Adipocyte (in vitro differentiated cells): ENCODE measurements at regions not wholly inside any gene's neighbourhood (a gene's known extent, or its start where the extent isn't known, plus 50 kb on each side); places are given as distances from the start of the nearest gene placed in this dataset.

ENCODE experiments used
- DNase-seq: peaks from one replicate; pipeline ENCODE4 v3.0.0-alpha.2; 2015; ENCODE audit warnings: low read depth
- H3K27me3 ChIP-seq: replicated peaks from 2 replicates; pipeline ENCODE4 v1.7.0; 2013; ENCODE audit warnings: mild to moderate bottlenecking, low read length, moderate library complexity; ENCODE audit not compliant: control insufficient read depth, insufficient read depth
- H3K36me3 ChIP-seq: 2 replicates; pipeline ENCODE4 v1.7.0; 2013; ENCODE audit warnings: low read length, mild to moderate bottlenecking, moderate library complexity; ENCODE audit not compliant: control insufficient read depth, insufficient read depth, severe bottlenecking
- H3K4me1 ChIP-seq: 2 replicates; pipeline ENCODE4 v1.7.0; 2013; ENCODE audit warnings: mild to moderate bottlenecking, low read length, moderate library complexity; ENCODE audit not compliant: control insufficient read depth, insufficient read depth
- H3K4me3 ChIP-seq: 2 replicates; pipeline ENCODE4 v1.7.0; 2013; ENCODE audit warnings: mild to moderate bottlenecking, low read length, moderate library complexity
- H3K9ac ChIP-seq: 2 replicates; pipeline ENCODE4 v1.7.0; 2013; ENCODE audit warnings: mild to moderate bottlenecking, low read length, moderate library complexity
- H3K9me3 ChIP-seq: 2 replicates; pipeline ENCODE4 v1.7.0; 2013; ENCODE audit warnings: mild to moderate bottlenecking, low read length, moderate library complexity; ENCODE audit not compliant: control insufficient read depth

- no peak overlapping the region for H3K9ac ChIP-seq
- no peaks in the 10 kb centered on the region for H3K36me3 ChIP-seq
- no peaks in the 10 kb centered on the region for H3K4me1 ChIP-seq
- H3K4me3 ChIP-seq, result no peak overlapping the region
- DNase-seq, result no peak
- no peaks in the 10 kb centered on the region for H3K9me3 ChIP-seq
- no peaks in the 10 kb centered on the region for H3K27me3 ChIP-seq
Measured at GRCh38 chr13:54890976-54891375, 1862.4 kb downstream of the OLFM4 start.

- Histone ChIP-seq H3K27me3 (no peaks in the 10 kb centered on the region), H3K36me3 (no peaks in the 10 kb centered on the region), H3K4me3 (no peak overlapping the region), H3K4me1 (no peaks in the 10 kb centered on the region), H3K9ac (no peak overlapping the region), H3K9me3 (peaks cover 4% of the 10 kb centered on the region)
- DNase-seq, result no peak
Measured at GRCh38 chr13:54901316-54901715, 1872.7 kb downstream of the OLFM4 start.

GRCh38 chr13:54912367-54912766 lies 1883.8 kb downstream of the OLFM4 start:
- Histone ChIP-seq H3K4me1 (no peaks in the 10 kb centered on the region), H3K36me3 (no peaks in the 10 kb centered on the region), H3K4me3 (no peak overlapping the region), H3K9ac (no peak overlapping the region), H3K27me3 (no peaks in the 10 kb centered on the region), H3K9me3 (peaks cover 6% of the 10 kb centered on the region)
- DNase-seq, result no peak

GRCh38 chr13:54913668-54914067 lies 1885.1 kb downstream of the OLFM4 start:
- H3K27me3 ChIP-seq, result no peaks in the 10 kb centered on the region
- H3K4me3 ChIP-seq, result no peak overlapping the region
- peaks cover 6% of the 10 kb centered on the region for H3K9me3 ChIP-seq
- no peak overlapping the region for H3K9ac ChIP-seq
- no peaks in the 10 kb centered on the region for H3K4me1 ChIP-seq
- no peaks in the 10 kb centered on the region for H3K36me3 ChIP-seq
- no peak for DNase-seq

GRCh38 chr13:54927538-54927937 lies 1898.9 kb downstream of the OLFM4 start:
- DNase-seq, result no peak

GRCh38 chr13:54928071-54928470 lies 1899.5 kb downstream of the OLFM4 start:
- H3K4me1 ChIP-seq, result no peaks in the 10 kb centered on the region

More at GRCh38 chr13:54927538-54927937, 1898.9 kb downstream of the OLFM4 start:
- Histone ChIP-seq H3K4me1 (no peaks in the 10 kb centered on the region), H3K36me3 (no peaks in the 10 kb centered on the region), H3K9ac (no peak overlapping the region), H3K27me3 (no peaks in the 10 kb centered on the region), H3K9me3 (no peaks in the 10 kb centered on the region), H3K4me3 (no peak overlapping the region)

GRCh38 chr13:54934121-54934520 lies 1905.5 kb downstream of the OLFM4 start:
- Histone ChIP-seq H3K9ac (no peak overlapping the region), H3K4me3 (no peak overlapping the region), H3K36me3 (no peaks in the 10 kb centered on the region), H3K27me3 (no peaks in the 10 kb centered on the region), H3K9me3 (peaks cover 1% of the 10 kb centered on the region), H3K4me1 (no peaks in the 10 kb centered on the region)
- no peak for DNase-seq

More at GRCh38 chr13:54928071-54928470, 1899.5 kb downstream of the OLFM4 start:
- Histone ChIP-seq H3K36me3 (no peaks in the 10 kb centered on the region), H3K9ac (no peak overlapping the region), H3K9me3 (no peaks in the 10 kb centered on the region), H3K4me3 (no peak overlapping the region), H3K27me3 (no peaks in the 10 kb centered on the region)
- DNase-seq, result no peak

GRCh38 chr13:54945973-54946372 lies 1917.4 kb downstream of the OLFM4 start:
- Histone ChIP-seq H3K4me3 (no peak overlapping the region), H3K9me3 (peaks cover 3% of the 10 kb centered on the region), H3K27me3 (no peaks in the 10 kb centered on the region), H3K9ac (no peak overlapping the region), H3K36me3 (no peaks in the 10 kb centered on the region), H3K4me1 (no peaks in the 10 kb centered on the region)
- no peak for DNase-seq

GRCh38 chr13:54949735-54950134 lies 1921.1 kb downstream of the OLFM4 start:
- H3K27me3 ChIP-seq, result no peaks in the 10 kb centered on the region
- H3K9ac ChIP-seq, result no peak overlapping the region
- no peak overlapping the region for H3K4me3 ChIP-seq
- no peaks in the 10 kb centered on the region for H3K4me1 ChIP-seq
- no peak for DNase-seq
- no peaks in the 10 kb centered on the region for H3K36me3 ChIP-seq
- peaks cover 3% of the 10 kb centered on the region for H3K9me3 ChIP-seq

GRCh38 chr13:54950546-54950945 lies 1921.9 kb downstream of the OLFM4 start:
- H3K9me3 ChIP-seq, result peaks cover 3% of the 10 kb centered on the region
- H3K27me3 ChIP-seq, result no peaks in the 10 kb centered on the region
- DNase-seq, result no peak
- H3K36me3 ChIP-seq, result no peaks in the 10 kb centered on the region
- no peak overlapping the region for H3K9ac ChIP-seq
- H3K4me3 ChIP-seq, result no peak overlapping the region
- H3K4me1 ChIP-seq, result no peaks in the 10 kb centered on the region

GRCh38 chr13:54953786-54954185 lies 1925.2 kb downstream of the OLFM4 start:
- Histone ChIP-seq H3K4me1 (no peaks in the 10 kb centered on the region), H3K4me3 (no peak overlapping the region), H3K27me3 (no peaks in the 10 kb centered on the region), H3K36me3 (no peaks in the 10 kb centered on the region), H3K9me3 (no peaks in the 10 kb centered on the region), H3K9ac (no peak overlapping the region)
- no peak for DNase-seq

- H3K27me3 ChIP-seq, result no peaks in the 10 kb centered on the region
- peaks cover 7% of the 10 kb centered on the region for H3K9me3 ChIP-seq
Measured at GRCh38 chr13:54958781-54959180, 1930.2 kb downstream of the OLFM4 start.

More at GRCh38 chr13:54958781-54959180, 1930.2 kb downstream of the OLFM4 start:
- DNase-seq, result no peak
- Histone ChIP-seq H3K9ac (no peak overlapping the region), H3K4me1 (no peaks in the 10 kb centered on the region), H3K36me3 (no peaks in the 10 kb centered on the region), H3K4me3 (no peak overlapping the region)
